AG04449 (cell line): ENCODE measurements at regions not wholly inside any gene's neighbourhood (a gene's known extent, or its start where the extent isn't known, plus 50 kb on each side); places are given as distances from the start of the nearest gene placed in this dataset.

ENCODE experiments used
- CTCF ChIA-PET: fragments of 350-600 bp; formaldehyde crosslinking; extraction: SDS; loops from one replicate; lab custom pipeline; 2021; ENCODE audit warnings: antibody characterized with exemption; lab: Yijun Ruan, JAX
- POLR2A ChIA-PET: fragments of 400-600, 350-600 bp; formaldehyde crosslinking; extraction: SDS; loops from one replicate; lab custom pipeline; 2020; ENCODE audit warnings: antibody characterized with exemption, inconsistent platforms; lab: Yijun Ruan, JAX
- DNase-seq: peaks from one replicate; pipeline ENCODE4 v3.0.0-alpha.2; 2010; ENCODE audit warnings: low read depth, low spot score
- H3K4me3 ChIP-seq: 2 replicates; pipeline ENCODE4 v1.5.1; 2011; ENCODE audit warnings: low read depth, mild to moderate bottlenecking, control low read depth, low read length
- CTCF ChIP-seq: IDR thresholded peaks from one replicate; pipeline ENCODE4 v1.5.1; 2011; ENCODE audit warnings: mild to moderate bottlenecking, moderate library complexity, low read length, control low read depth, inconsistent platforms; ENCODE audit not compliant: insufficient read depth; ENCODE audit errors: missing control alignments

- H3K4me3 ChIP-seq, result no peak overlapping the region
- CTCF ChIA-PET, result no interaction called here
- DNase-seq, result no peak
- POLR2A ChIA-PET, result no interaction called here
- TF ChIP-seq CTCF, result no peak
Observed at GRCh38 chr2:16117021-16117700, 176.8 kb downstream of the MYCN start.

GRCh38 chr2:16115881-16116830, 175.8 kb downstream of the MYCN start:
- TF ChIP-seq CTCF, result no peak
- no peak overlapping the region for H3K4me3 ChIP-seq
- ChIA-PET CTCF (no interaction called here), POLR2A (no interaction called here)
- DNase-seq, result no peak

- ChIA-PET CTCF (no interaction called here), POLR2A (no interaction called here)
- H3K4me3 ChIP-seq, result no peak overlapping the region
- DNase-seq, result no peak
- no peak for TF ChIP-seq CTCF
Observed at GRCh38 chr2:16115291-16115690, 174.9 kb downstream of the MYCN start.

GRCh38 chr2:16114836-16115235, 174.5 kb downstream of the MYCN start:
- ChIA-PET POLR2A (no interaction called here), CTCF (no interaction called here)
- no peak for TF ChIP-seq CTCF
- no peak overlapping the region for H3K4me3 ChIP-seq
- DNase-seq, result no peak

- CTCF ChIA-PET, result no interaction called here
- H3K4me3 ChIP-seq, result no peak overlapping the region
- TF ChIP-seq CTCF, result no peak
- POLR2A ChIA-PET, result no interaction called here
- DNase-seq, result no peak
Observed at GRCh38 chr2:16114070-16114469, 173.7 kb downstream of the MYCN start.

GRCh38 chr2:16113568-16113967, 173.2 kb downstream of the MYCN start:
- CTCF ChIA-PET, result no interaction called here
- POLR2A ChIA-PET, result no interaction called here
- DNase-seq, result no peak
- H3K4me3 ChIP-seq, result no peak overlapping the region
- no peak for TF ChIP-seq CTCF
